T-helper 9 cell (primary cell): ENCODE measurements at regions not wholly inside any gene's neighbourhood (a gene's known extent, or its start where the extent isn't known, plus 50 kb on each side); places are given as distances from the start of the nearest gene placed in this dataset.

Experiments
- DNase-seq: peaks from one replicate; pipeline ENCODE4 v3.0.0-alpha.2; 2020

GRCh38 chr2:67927501-67927900, 135.3 kb downstream of the C1D start:
- DNase-seq = no peak

- DNase-seq = no peak
Observed at GRCh38 chr2:67930156-67930555, 132.6 kb downstream of the C1D start.

- no peak for DNase-seq
Observed at GRCh38 chr2:67936969-67937368, 125.8 kb downstream of the C1D start.

- no peak for DNase-seq
Observed at GRCh38 chr2:67938053-67938452, 124.8 kb downstream of the C1D start.

- DNase-seq = no peak
Observed at GRCh38 chr2:67945056-67945455, 117.7 kb downstream of the C1D start.

- no peak for DNase-seq
Observed at GRCh38 chr2:67945940-67946339, 116.9 kb downstream of the C1D start.

- no peak for DNase-seq
Observed at GRCh38 chr2:67948057-67948456, 114.7 kb downstream of the C1D start.

- no peak for DNase-seq
Observed at GRCh38 chr2:67948506-67948905, 114.3 kb downstream of the C1D start.

GRCh38 chr2:67950018-67950417, 112.8 kb downstream of the C1D start:
- no peak for DNase-seq

GRCh38 chr2:67950919-67951318, 111.9 kb downstream of the C1D start:
- DNase-seq = no peak

GRCh38 chr2:67952066-67952465, 110.7 kb downstream of the C1D start:
- no peak for DNase-seq

GRCh38 chr2:67954093-67954748, 108.6 kb downstream of the C1D start:
- DNase-seq = no peak

- DNase-seq = no peak
Observed at GRCh38 chr2:67955748-67956603, 106.8 kb downstream of the C1D start.

DNA sequence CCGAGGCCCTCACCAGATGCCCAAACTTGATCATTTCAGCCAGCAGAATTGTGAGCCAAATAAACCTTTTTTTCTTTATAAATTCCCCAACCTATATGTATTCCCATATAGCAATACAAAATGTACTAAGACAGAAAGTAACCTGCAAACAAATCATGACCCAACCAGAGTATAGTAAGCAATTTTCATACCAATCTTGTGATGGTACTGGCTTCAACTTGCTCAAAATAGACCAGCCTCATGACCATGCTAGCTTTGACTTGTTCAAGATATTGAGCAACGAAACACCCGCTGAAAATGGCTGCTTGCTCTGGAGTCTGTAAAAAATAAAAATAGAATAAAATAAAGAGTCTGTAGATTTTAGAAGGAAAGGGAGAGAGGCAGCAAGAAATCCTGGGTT, 97.6 kb downstream of the C1D start:
- DNase-seq = no peak

DNA sequence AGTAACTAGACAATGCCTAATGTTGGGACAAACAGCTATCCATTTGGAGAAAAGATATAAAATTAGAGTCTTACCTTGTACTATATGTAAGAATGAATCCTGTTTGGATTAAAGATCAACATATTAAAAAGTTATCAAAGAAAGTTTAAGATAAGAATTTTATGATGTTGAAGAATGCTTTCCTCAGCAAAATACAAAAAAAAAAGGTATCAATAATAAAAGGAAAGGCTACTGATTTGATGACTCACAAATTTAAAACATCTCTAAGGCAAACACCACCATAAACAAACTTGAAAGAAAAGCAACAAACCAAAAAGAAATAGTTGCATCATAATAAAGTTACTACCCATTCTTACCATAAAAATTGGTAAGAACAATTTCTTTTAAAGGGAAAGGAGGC, 92.7 kb downstream of the C1D start:
- DNase-seq = no peak

GRCh38 chr2:67970542-67970941, 92.3 kb downstream of the C1D start:
- DNase-seq = no peak

GRCh38 chr2:67974559-67975430, 88.0 kb downstream of the C1D start:
- DNase-seq = no peak

DNA sequence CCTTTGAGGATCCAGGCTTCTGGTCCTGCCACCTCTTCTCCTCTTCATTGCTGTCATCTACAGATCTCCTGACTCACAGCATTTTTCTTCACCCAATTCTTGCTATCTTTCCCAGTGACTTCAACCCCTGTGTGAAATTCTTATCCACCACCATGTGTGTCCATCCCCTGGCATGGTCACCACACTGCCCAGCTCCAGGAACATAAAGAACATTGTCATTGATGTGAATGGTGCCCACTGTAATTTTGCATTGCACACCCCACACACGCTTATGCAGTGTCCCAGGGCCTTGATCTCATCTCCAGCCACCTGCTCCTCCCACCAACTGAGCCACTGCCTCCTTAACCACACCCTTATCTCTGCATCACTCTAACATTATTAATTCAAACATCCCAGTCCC, 85.3 kb downstream of the C1D start:
- DNase-seq = no peak

DNA sequence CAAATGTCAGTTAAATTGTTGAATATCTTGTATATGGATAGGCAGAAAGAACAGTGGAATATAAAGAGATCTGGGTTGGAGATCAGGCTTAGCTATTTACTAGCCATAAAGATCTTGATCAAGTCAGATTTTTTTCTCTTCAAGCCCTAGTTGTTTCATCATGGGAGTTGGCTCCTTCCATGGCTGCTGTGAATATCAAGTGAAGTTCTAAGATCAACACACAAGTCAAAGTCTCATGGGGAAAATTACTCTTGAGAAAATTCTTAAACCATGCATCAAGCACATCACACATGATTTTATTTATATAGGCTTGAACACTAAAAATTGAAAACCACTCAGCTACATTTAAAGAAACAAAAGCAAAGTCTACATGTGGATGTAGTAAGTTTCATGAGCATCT, 79.8 kb downstream of the C1D start:
- DNase-seq = no peak

DNA sequence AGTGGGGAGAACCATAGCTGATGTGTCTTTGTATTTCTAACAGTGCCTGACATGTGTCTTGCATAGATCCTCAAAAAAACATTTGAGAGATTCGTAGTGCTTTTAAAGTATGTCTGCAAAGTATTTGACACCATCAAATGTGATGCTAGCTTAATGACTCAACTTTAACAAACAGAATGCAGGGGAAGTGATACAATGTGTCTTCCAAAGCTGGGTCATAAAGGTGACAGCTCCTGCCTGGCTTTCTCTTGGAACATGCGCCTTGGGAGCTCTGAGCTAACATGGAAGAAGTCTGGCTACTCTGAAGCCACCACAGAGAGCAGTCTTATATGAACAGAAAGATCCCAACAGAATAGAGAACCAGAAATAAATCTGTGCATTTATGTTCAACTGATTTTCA, 78.2 kb downstream of the C1D start:
- no peak for DNase-seq

GRCh38 chr2:67985586-67985985, 77.2 kb downstream of the C1D start:
- no peak for DNase-seq

GRCh38 chr2:67986258-67986657, 76.5 kb downstream of the C1D start:
- DNase-seq = no peak
